HG02870 (cell line): ENCODE measurements at regions not wholly inside any gene's neighbourhood (a gene's known extent, or its start where the extent isn't known, plus 50 kb on each side); places are given as distances from the start of the nearest gene placed in this dataset.
"Not testable (repeated sequence)": the region's sequence is repeated elsewhere in the genome, so short reads cannot be mapped to it uniquely, and the experiment has no call there.

ENCODE experiments used
- ATAC-seq: cut with Tn5 transposase; IDR thresholded peaks from one replicate; pipeline ENCODE4 v1.9.1; 2021; ENCODE audit warnings: mild to moderate bottlenecking, moderate library complexity; ENCODE audit not compliant: unreplicated experiment

- not testable (repeated sequence) for ATAC-seq
Observed at GRCh38 chr4:137405833-137406232, 126.5 kb downstream of the PCDH18 start.

DNA sequence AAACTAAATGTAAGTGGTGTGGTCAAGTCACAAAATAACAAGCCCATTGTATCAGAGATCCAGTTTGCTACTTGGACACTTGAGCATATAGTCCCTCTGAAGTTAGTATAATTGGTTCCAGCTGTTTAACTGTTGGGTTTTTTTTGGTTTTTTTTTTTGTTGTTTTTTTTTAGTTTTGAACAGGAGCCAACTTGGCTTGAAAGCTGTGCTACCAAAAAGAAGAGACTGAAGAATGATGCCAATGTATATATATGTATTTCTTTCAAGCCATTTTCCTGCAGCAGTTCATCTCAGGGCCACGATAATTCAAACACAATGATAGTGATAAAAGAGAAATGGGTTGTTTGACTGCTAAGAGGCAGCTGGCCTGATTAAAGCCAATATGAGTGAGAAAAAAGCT lies 138.3 kb downstream of the PCDH18 start:
- no peak for ATAC-seq

GRCh38 chr4:137393044-137393443 lies 139.2 kb downstream of the PCDH18 start:
- ATAC-seq: no peak

GRCh38 chr4:137390707-137391106 lies 141.6 kb downstream of the PCDH18 start:
- ATAC-seq: no peak

DNA sequence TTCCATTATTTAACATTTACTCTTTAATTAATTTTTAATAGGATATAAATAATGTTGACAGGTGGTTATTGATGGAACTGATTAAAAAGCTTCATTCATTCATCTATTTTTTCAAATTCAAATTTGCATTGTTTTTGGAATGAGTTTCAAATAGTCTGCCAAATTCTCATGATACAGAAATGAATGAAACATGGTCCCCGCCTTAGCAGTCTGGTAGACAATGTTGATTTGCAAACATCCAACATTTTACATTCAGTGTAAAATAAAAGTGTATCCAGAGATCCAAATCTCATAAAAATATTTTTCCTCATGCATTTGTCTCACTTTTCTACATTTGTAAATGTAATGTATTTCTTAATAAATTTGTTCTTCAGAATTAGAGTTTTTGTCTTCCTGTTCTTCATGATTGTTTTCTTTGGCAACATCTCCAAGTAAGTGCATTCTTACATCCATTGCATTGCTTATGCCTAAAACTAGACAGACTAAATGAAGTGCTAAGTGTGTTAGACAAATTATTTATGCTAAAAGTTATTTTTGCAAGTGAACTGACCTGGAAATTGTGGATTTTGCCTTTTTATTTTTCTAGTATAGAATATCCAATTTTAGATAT lies 142.3 kb downstream of the PCDH18 start:
- no peak for ATAC-seq

DNA sequence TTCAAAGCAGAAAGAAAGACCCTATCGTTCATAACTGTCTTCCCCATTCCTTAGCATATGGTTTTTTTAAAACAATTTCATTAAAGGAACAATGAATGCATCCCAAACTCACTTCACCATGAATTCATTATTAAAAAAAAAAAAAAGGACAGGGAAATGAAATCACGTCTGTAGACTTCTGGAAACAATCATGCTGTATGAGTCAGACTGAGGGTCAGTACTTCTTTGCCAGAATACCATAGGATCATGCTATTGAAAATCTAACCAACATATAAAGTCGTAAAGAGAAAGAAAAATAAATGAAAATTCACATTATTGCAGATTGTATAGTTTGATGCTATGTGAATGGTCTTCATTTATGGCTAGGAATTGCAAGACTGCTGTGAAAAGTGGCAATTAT lies 144.4 kb downstream of the PCDH18 start:
- no peak for ATAC-seq

DNA sequence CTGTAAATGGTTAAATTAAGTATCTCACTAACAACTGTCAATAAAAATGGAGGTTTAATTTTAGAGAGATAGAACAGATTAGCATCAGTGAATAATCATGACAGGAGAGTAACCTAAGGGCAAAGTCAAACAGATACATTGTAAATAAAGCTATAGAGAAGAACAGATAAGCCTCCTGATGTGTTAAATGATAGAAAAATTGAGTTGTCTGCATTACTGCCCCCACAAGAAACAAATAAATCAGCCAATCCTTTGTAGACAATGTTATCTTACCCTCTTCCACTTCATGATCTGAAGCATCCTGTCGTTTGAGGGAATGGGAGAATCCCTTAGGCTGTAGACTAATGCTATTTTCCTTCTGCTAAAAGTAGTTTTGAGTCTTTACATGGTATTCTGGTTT lies 147.8 kb downstream of the PCDH18 start:
- no peak for ATAC-seq

GRCh38 chr4:137378821-137379220 lies 153.5 kb downstream of the PCDH18 start:
- ATAC-seq: no peak

- ATAC-seq: no peak
Observed at GRCh38 chr4:137378393-137378792, 153.9 kb downstream of the PCDH18 start.

GRCh38 chr4:137376312-137376711 lies 156.0 kb downstream of the PCDH18 start:
- ATAC-seq: no peak

DNA sequence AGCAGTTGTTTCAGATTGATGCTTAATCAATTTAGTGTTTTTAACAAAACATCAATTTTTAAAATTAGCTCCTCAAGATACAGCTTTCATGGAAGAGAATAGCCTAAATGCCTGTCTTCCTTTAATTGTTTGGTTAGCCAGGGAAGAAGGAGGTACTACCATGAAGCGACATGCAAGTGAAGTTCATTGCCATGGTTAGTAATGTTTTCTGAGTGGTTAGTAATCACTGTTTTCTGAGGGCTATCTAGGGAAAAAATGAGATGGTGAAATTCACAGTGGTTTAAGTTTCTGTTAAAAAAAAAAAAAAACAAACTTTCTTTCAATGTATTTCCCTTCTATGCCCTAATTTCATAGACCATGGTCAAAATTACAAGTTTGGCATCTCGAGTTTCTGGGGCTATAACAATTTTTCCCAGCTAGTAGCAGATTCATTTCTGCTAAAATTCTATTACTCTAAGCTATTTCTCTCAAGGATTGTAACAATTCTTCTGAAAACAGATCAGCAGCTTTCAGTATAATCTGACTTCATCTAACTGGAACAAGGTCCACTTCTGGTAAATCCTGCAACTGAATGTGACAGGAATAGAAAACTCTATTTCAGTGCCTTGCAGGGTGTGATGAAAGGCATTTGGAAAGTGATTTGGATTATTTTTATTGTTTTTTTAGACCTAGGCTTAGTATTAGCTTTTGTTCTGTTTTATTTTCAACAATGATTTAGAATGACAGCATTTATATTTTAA lies 157.0 kb downstream of the PCDH18 start:
- no peak for ATAC-seq

DNA sequence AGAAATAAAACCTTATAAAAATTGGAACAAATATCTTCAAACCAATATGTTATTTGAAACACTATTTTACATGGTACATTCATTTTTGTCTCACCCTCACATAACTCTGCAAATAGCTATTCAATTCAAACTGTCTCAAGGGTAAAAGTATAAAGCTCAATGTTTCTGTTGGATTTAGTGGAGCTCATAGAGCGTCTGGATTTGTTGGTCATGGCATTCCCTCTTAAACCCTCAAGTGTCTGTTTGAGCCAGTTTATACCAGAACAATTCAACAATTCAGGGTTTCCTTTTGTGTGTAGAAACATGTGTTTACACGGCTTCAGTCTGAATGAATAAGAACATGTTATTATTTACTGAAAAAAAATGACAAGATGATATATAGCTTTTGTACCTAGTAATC lies 161.6 kb downstream of the PCDH18 start:
- no peak for ATAC-seq

- no peak for ATAC-seq
Observed at GRCh38 chr4:137370206-137370633, 162.1 kb downstream of the PCDH18 start.

DNA sequence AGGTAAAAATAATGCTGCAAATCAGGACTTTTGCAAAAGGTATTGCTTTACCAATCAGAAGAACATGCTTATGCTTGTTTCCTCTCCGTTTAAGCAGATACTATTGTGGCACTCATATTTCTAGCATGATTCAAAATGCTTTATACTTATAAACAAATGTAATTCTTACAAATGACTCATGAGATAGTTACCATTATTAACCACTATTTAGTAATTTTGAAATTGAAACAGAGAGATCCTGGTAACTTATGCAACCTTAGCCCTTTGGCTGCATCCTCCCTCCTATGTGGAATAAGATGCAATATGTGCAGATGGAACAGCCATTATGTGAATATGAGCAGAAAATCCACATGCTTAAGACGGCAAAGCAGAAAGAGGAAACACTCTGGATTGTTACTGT lies 164.7 kb downstream of the PCDH18 start:
- ATAC-seq: no peak

DNA sequence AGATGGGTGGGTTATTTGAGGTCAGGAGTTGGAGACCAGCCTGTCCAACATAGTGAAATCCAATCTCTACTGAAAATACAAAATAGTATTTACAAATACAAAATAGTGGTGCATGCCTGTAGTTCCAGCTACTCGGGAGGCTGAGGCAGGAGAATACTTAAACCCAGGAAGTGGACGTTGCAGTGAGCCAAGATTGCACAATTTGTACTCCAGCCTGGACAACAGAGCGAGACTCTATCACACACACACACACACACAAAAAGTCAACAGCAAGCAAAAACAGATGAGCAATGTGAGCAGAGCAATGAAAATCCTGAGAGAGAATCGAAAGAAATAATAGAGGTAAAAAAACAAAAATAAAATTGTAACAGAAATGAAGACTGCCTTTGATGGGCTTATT lies 168.8 kb downstream of the PCDH18 start:
- ATAC-seq: no peak

GRCh38 chr4:137361756-137362470 lies 170.4 kb downstream of the PCDH18 start:
- ATAC-seq: no peak

DNA sequence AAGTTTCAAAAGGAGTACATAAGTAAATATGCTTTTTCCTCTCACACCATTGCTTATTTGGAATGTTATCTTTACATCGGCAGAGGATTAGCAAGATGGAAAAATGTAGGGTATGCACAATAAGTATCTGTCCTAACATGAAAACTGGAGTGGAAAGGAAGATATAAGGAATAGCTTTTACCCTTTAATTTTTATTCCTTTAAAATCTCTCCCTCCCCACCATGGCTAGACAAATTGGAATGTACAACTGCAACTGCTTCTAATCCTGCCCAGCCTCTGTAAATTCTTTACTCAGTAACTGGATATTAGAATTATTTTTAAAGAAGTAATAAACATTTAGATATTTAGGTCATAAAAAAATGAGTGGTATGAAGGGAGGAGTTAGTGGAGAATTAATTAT lies 171.5 kb downstream of the PCDH18 start:
- no peak for ATAC-seq

GRCh38 chr4:137359691-137360315 lies 172.5 kb downstream of the PCDH18 start:
- no peak for ATAC-seq

GRCh38 chr4:137354562-137354961 lies 177.7 kb downstream of the PCDH18 start:
- not testable (repeated sequence) for ATAC-seq

DNA sequence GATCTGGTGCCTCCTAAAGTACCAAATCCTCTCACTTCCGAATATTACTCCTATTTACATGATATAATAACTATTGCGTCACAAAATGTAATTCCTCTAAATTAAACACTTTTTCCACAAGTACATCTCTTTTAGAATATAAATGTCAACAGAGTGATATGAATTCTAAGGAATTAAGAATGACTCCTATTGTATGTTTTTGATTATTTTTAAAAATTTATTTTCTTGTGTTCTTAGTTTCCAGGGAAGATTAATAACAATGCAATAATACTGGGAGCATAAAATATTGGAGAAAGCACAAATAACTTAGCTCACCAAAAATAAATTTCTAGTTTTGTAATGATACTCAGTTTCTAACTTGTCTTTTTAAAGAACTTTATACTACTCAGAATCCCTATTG lies 184.9 kb downstream of the PCDH18 start:
- no peak for ATAC-seq

GRCh38 chr4:137345597-137345996 lies 186.7 kb downstream of the PCDH18 start:
- ATAC-seq: no peak

- ATAC-seq: no peak
Observed at GRCh38 chr4:137343221-137343620, 189.1 kb downstream of the PCDH18 start.
